WTC11 (cell line): ENCODE measurements at regions not wholly inside any gene's neighbourhood (a gene's known extent, or its start where the extent isn't known, plus 50 kb on each side); places are given as distances from the start of the nearest gene placed in this dataset.

Experiments
- ATAC-seq: fragments of 200-7000 bp; cut with Tn5 transposase; 2 replicates; pipeline ENCODE4 v1.10.0; 2021; ENCODE audit warnings: mild to moderate bottlenecking, moderate library complexity
- CTCF ChIA-PET: fragments of 300-600 bp; sonication (Branson Sonifier 250); formaldehyde crosslinking; loops from one replicate; lab custom pipeline; 2021; ENCODE audit warnings: antibody characterized with exemption; lab: Charles Lee
- POLR2A ChIA-PET: fragments of 350-600 bp; sonication (Branson Sonifier 250); formaldehyde crosslinking; loops from one replicate; lab custom pipeline; 2021; ENCODE audit warnings: antibody characterized with exemption; lab: Charles Lee
- DNase-seq: peaks from one replicate; pipeline ENCODE4 v3.0.0; 2021; ENCODE audit warnings: low spot score
- H3K27ac Mint-ChIP-seq: 2 replicates; pipeline ENCODE4 v1.8.0; 2021; ENCODE audit warnings: mixed read lengths
- H3K27me3 Mint-ChIP-seq: 2 replicates; pipeline ENCODE4 v1.8.0; 2021; ENCODE audit warnings: low read depth, mild to moderate bottlenecking, moderate library complexity, mixed read lengths
- H3K36me3 Mint-ChIP-seq: 2 replicates; pipeline ENCODE4 v1.8.0; 2021; ENCODE audit warnings: mixed read lengths
- H3K4me1 Mint-ChIP-seq: 2 replicates; pipeline ENCODE4 v1.8.0; 2022; ENCODE audit warnings: mixed read lengths
- H3K4me3 Mint-ChIP-seq: 2 replicates; pipeline ENCODE4 v1.8.0; 2021; ENCODE audit warnings: mild to moderate bottlenecking, moderate library complexity, mixed read lengths
- H3K9me3 Mint-ChIP-seq: 2 replicates; pipeline ENCODE4 v1.8.0; 2021; ENCODE audit warnings: mixed read lengths
- ATF2 ChIP-seq: sonication (generic); formaldehyde crosslinking; IDR thresholded peaks from 2 replicates; pipeline ENCODE4 v1.8.1; 2022; ENCODE audit warnings: low read depth, missing genetic modification reagents, borderline replicate concordance
- CDX4 ChIP-seq: fragments of 250-450 bp; sonication (Bioruptor Pico); IDR thresholded peaks from 2 replicates; pipeline ENCODE4 v1.9.0; 2021; ENCODE audit warnings: moderate library complexity, mild to moderate bottlenecking, inconsistent platforms, borderline replicate concordance
- E2F1 ChIP-seq: sonication (generic); formaldehyde crosslinking; IDR thresholded peaks from 2 replicates; pipeline ENCODE4 v1.8.0; 2022; ENCODE audit warnings: mild to moderate bottlenecking, missing genetic modification reagents
- EMX1 ChIP-seq: fragments of 250-450 bp; sonication (Bioruptor Pico); IDR thresholded peaks from 2 replicates; pipeline ENCODE4 v1.8.0; 2021; ENCODE audit warnings: mild to moderate bottlenecking
- FOXP1 ChIP-seq: sonication (generic); formaldehyde crosslinking; IDR thresholded peaks from 2 replicates; pipeline ENCODE4 v1.8.0; 2022; ENCODE audit warnings: missing genetic modification reagents, mild to moderate bottlenecking, moderate library complexity, borderline replicate concordance
- FOXP4 ChIP-seq: sonication (generic); formaldehyde crosslinking; IDR thresholded peaks from 2 replicates; pipeline ENCODE4 v1.8.0; 2022; ENCODE audit warnings: mild to moderate bottlenecking, missing genetic modification reagents
- GTF2I ChIP-seq: fragments of 250-450 bp; sonication (Bioruptor Pico); conservative IDR thresholded peaks from 2 replicates; pipeline ENCODE4 v1.4.0; 2021; ENCODE audit warnings: mild to moderate bottlenecking
- HMGA2 ChIP-seq: fragments of 250-450 bp; sonication (Bioruptor Pico); IDR thresholded peaks from 2 replicates; pipeline ENCODE4 v1.4.0; 2021; ENCODE audit warnings: mild to moderate bottlenecking, moderate library complexity
- IRF2 ChIP-seq: sonication (generic); formaldehyde crosslinking; IDR thresholded peaks from 2 replicates; pipeline ENCODE4 v1.8.0; 2022; ENCODE audit warnings: low read depth, missing genetic modification reagents, borderline replicate concordance
- JAZF1 ChIP-seq: fragments of 250-450 bp; sonication (Bioruptor Pico); IDR thresholded peaks from 2 replicates; pipeline ENCODE4 v1.9.0; 2021; ENCODE audit warnings: moderate library complexity, mild to moderate bottlenecking, inconsistent platforms
- NR1H2 ChIP-seq: sonication (generic); formaldehyde crosslinking; IDR thresholded peaks from 2 replicates; pipeline ENCODE4 v1.9.0; 2021; ENCODE audit warnings: mild to moderate bottlenecking, moderate library complexity, missing genetic modification reagents
- PRRX2 ChIP-seq: fragments of 250-450 bp; sonication (Bioruptor Pico); IDR thresholded peaks from 2 replicates; pipeline ENCODE4 v1.8.0; 2021; ENCODE audit warnings: mild to moderate bottlenecking
- TEAD1 ChIP-seq: sonication (generic); formaldehyde crosslinking; IDR thresholded peaks from 2 replicates; pipeline ENCODE4 v1.8.0; 2022; ENCODE audit warnings: mild to moderate bottlenecking, missing genetic modification reagents
- TEAD4 ChIP-seq: sonication (generic); formaldehyde crosslinking; IDR thresholded peaks from 2 replicates; pipeline ENCODE4 v1.8.0; 2022; ENCODE audit warnings: mild to moderate bottlenecking, missing genetic modification reagents
- ZNF138 ChIP-seq: sonication (generic); formaldehyde crosslinking; conservative IDR thresholded peaks from 2 replicates; pipeline ENCODE4 v1.8.1; 2022; ENCODE audit warnings: mild to moderate bottlenecking, moderate library complexity, missing genetic modification reagents
- ZNF281 ChIP-seq: sonication (generic); formaldehyde crosslinking; IDR thresholded peaks from 2 replicates; pipeline ENCODE4 v1.8.0; 2023; ENCODE audit warnings: mild to moderate bottlenecking, missing genetic modification reagents
- ZNF317 ChIP-seq: sonication (generic); formaldehyde crosslinking; IDR thresholded peaks from 2 replicates; pipeline ENCODE4 v1.8.1; 2023; ENCODE audit warnings: low read depth, mild to moderate bottlenecking, moderate library complexity, missing genetic modification reagents, borderline replicate concordance
- ZNF423 ChIP-seq: fragments of 250-450 bp; sonication (Bioruptor Pico); IDR thresholded peaks from 2 replicates; pipeline ENCODE4 v2.1.2; 2022; ENCODE audit warnings: mild to moderate bottlenecking, moderate library complexity
- ZNF671 ChIP-seq: fragments of 250-450 bp; sonication (Bioruptor Pico); IDR thresholded peaks from 2 replicates; pipeline ENCODE4 v1.8.0; 2021; ENCODE audit warnings: mild to moderate bottlenecking

- TF ChIP-seq TEAD1 (no peak), ZNF423 (CRISPR knock-in tag) (no peak), ZNF317 (no peak), IRF2 (CRISPR knock-in tag) (no peak), ATF2 (no peak), PRRX2 (CRISPR knock-in tag) (no peak)
- TF ChIP-seq, all 79 proteins: peak for 0
These were observed 67.7 kb upstream of the CD93 start (continued) for GRCh38 chr20:23153696-23154341.

- DNase-seq = no peak
- no peaks in the 10 kb centered on the region for H3K36me3 Mint-ChIP-seq
- CTCF ChIA-PET = no interaction called here
- H3K27ac Mint-ChIP-seq = no peak overlapping the region
- TF ChIP-seq ZNF281 (CRISPR knock-in tag) (no peak), ZNF138 (CRISPR knock-in tag) (no peak), FOXP1 (CRISPR knock-in tag) (no peak), EMX1 (CRISPR knock-in tag) (no peak), JAZF1 (CRISPR knock-in tag) (no peak), E2F1 (CRISPR knock-in tag) (no peak), ZNF671 (CRISPR knock-in tag) (no peak), HMGA2 (CRISPR knock-in tag) (no peak), TEAD4 (no peak), CDX4 (CRISPR knock-in tag) (no peak), FOXP4 (CRISPR knock-in tag) (no peak), NR1H2 (no peak), GTF2I (CRISPR knock-in tag) (no peak), TEAD1 (no peak)
- TF ChIP-seq, all 79 proteins: peak for 0
- Mint-ChIP-seq H3K27me3 (no peaks in the 10 kb centered on the region), H3K4me3 (no peak overlapping the region), H3K9me3 (no peaks in the 10 kb centered on the region), H3K4me1 (peaks cover 19% of the 10 kb centered on the region)
- POLR2A ChIA-PET = no interaction called here
- no peak for ATAC-seq
These were observed 66.8 kb upstream of the CD93 start for GRCh38 chr20:23152902-23153301.
